Vagina (tissue), 2 donors: ENCODE measurements at regions not wholly inside any gene's neighbourhood (a gene's known extent, or its start where the extent isn't known, plus 50 kb on each side); places are given as distances from the start of the nearest gene placed in this dataset.

Source experiments
- POLR2A ChIP-seq, 2 donors: fragments of 450-650 bp; IDR thresholded peaks; one replicate each; pipeline ENCODE4 v1.6.1; 2017; ENCODE audit warnings: antibody characterized with exemption in 2 of 2, mild to moderate bottlenecking in 2 of 2, moderate library complexity in 2 of 2
- TF ChIP-seq, protein P1 (sequence below), 3 experiments: fragments of 450-650 bp in 2 of 3; fragments of 200-600 bp in 1 of 3; sonication (generic) in 1 of 3; IDR thresholded peaks; one replicate each; pipeline ENCODE4 v1.5.1; 2017 to 2019; ENCODE audit warnings: antibody characterized with exemption in 3 of 3, mild to moderate bottlenecking in 2 of 3, moderate library complexity in 2 of 3

DNA sequence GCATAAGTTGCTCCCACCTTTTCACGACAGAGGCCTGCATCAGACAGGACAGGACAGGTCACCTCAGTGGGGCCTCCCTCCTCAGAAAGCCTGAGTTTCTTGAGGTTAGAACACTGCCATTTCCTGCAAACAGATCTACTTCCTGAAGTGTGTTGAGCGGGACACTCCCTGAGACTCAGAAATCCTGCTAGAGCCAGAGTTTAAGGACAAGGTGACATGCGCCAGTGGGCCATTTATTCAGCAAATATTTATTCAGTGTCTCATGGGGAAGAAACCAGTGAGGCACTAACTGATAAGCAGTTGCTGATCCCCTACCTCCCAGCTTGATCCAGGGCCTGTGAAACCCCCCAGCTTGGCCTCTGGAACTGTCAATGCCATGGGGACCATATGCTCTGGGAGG, 454.6 kb downstream of the SOX6 start:
- TF ChIP-seq POLR2A (IDR thresholded peaks at IDR 0.05): no peak
- TF ChIP-seq, protein P1, sequence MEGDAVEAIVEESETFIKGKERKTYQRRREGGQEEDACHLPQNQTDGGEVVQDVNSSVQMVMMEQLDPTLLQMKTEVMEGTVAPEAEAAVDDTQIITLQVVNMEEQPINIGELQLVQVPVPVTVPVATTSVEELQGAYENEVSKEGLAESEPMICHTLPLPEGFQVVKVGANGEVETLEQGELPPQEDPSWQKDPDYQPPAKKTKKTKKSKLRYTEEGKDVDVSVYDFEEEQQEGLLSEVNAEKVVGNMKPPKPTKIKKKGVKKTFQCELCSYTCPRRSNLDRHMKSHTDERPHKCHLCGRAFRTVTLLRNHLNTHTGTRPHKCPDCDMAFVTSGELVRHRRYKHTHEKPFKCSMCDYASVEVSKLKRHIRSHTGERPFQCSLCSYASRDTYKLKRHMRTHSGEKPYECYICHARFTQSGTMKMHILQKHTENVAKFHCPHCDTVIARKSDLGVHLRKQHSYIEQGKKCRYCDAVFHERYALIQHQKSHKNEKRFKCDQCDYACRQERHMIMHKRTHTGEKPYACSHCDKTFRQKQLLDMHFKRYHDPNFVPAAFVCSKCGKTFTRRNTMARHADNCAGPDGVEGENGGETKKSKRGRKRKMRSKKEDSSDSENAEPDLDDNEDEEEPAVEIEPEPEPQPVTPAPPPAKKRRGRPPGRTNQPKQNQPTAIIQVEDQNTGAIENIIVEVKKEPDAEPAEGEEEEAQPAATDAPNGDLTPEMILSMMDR (IDR thresholded peaks at IDR 0.05): no peak
